Calu3 (cell line): ENCODE measurements at regions not wholly inside any gene's neighbourhood (a gene's known extent, or its start where the extent isn't known, plus 50 kb on each side); places are given as distances from the start of the nearest gene placed in this dataset.

Source experiments
- BruUV-seq: library from RNA; stranded (reverse); fragments of 400-500 nt; replicated peaks from 2 replicates; lab custom pipeline; 2021; lab: Mats Ljungman, UMichigan
- CTCF ChIA-PET: fragments of 300-600 bp; sonication (Branson Sonifier 250); formaldehyde crosslinking; loops from one replicate; lab custom pipeline; 2022; ENCODE audit warnings: antibody characterized with exemption; lab: Charles Lee
- DNase-seq: peaks from one replicate; pipeline ENCODE4 v3.0.0; 2022
- H3K27ac Mint-ChIP-seq: one replicate; pipeline ENCODE4 v1.8.0; 2022; ENCODE audit warnings: mixed read lengths; ENCODE audit not compliant: unreplicated experiment
- H3K27me3 Mint-ChIP-seq: one replicate; pipeline ENCODE4 v1.8.0; 2022; ENCODE audit warnings: mixed read lengths; ENCODE audit not compliant: unreplicated experiment
- H3K36me3 Mint-ChIP-seq: one replicate; pipeline ENCODE4 v1.8.0; 2022; ENCODE audit warnings: mild to moderate bottlenecking, moderate library complexity, mixed read lengths; ENCODE audit not compliant: insufficient read depth, unreplicated experiment
- H3K4me1 Mint-ChIP-seq: one replicate; pipeline ENCODE4 v1.8.0; 2022; ENCODE audit warnings: mild to moderate bottlenecking, low read depth, mixed read lengths; ENCODE audit not compliant: unreplicated experiment
- H3K4me3 Mint-ChIP-seq: one replicate; pipeline ENCODE4 v1.8.0; 2022; ENCODE audit warnings: mild to moderate bottlenecking, low read depth, moderate library complexity, mixed read lengths; ENCODE audit not compliant: unreplicated experiment
- H3K9me3 Mint-ChIP-seq: one replicate; pipeline ENCODE4 v1.8.0; 2022; ENCODE audit warnings: low read depth, mixed read lengths; ENCODE audit not compliant: unreplicated experiment
- CTCF ChIP-seq: fragments of 200-600 bp; IDR thresholded peaks from one replicate; pipeline ENCODE4 v1.8.0; 2022; ENCODE audit warnings: antibody characterized with exemption; ENCODE audit not compliant: unreplicated experiment
- intact Hi-C: fragments of 100-400 bp; cut with micrococcal nuclease; formaldehyde crosslinking; loops from one replicate; pipeline ENCODE4 v1.10.0; 2022; ENCODE audit not compliant: unreplicated experiment

DNA sequence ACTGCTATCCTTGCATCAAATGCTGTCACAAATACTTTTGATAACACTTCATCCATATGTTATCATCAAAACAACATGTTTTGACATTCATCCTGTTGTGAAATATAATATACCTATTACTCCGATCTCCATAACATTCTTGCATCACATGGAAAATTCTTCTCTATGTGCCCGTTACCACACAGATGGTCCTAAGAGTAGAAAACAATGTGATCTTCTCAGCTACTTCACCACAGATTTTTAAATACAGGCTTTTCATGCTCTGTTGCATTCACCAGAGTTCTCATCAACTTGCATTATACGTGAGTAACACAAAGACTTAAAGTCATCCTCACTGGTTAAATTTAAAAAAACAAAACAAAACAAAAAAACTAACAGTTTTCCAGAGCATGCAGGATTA is 1603.3 kb upstream of the ZEB2 start:
- CTCF ChIA-PET, result no interaction called here
- Mint-ChIP-seq H3K27me3 (no peaks in the 10 kb centered on the region), H3K4me1 (no peaks in the 10 kb centered on the region), H3K9me3 (no peaks in the 10 kb centered on the region), H3K27ac (no peak overlapping the region), H3K36me3 (no peaks in the 10 kb centered on the region), H3K4me3 (no peak overlapping the region)
- no peak for DNase-seq
- TF ChIP-seq CTCF, result no peak
- no TSS peak for BruUV-seq
- intact Hi-C loops, result no loop called here

- Mint-ChIP-seq H3K4me3 (no peak overlapping the region), H3K27me3 (no peaks in the 10 kb centered on the region), H3K27ac (no peak overlapping the region), H3K36me3 (no peaks in the 10 kb centered on the region), H3K4me1 (no peaks in the 10 kb centered on the region), H3K9me3 (no peaks in the 10 kb centered on the region)
- CTCF ChIA-PET, result no interaction called here
- BruUV-seq, result no TSS peak
- no peak for DNase-seq
- intact Hi-C loops, result no loop called here
- no peak for TF ChIP-seq CTCF
Observed at GRCh38 chr2:146119586-146119985, 1599.7 kb upstream of the ZEB2 start.

DNA sequence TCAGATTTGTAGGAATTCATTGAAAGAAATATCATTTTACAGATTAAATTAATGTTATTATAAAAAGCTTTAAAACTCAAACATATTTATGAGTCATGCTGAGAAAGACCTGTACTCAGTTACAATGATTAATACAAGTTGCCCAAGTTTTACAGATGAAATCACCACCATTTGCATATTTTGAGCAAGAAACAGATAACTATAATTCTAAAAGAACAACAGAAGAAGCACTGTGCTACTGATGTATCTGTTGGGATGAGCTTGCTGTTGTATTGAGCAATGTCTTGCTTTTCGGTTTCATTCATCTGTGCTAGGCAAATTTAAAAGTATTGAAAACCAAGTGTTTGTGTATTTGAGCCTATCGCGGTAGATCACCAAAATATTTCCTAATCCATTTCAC is 1589.1 kb upstream of the ZEB2 start:
- Mint-ChIP-seq H3K9me3 (no peaks in the 10 kb centered on the region), H3K36me3 (no peaks in the 10 kb centered on the region), H3K27me3 (no peaks in the 10 kb centered on the region), H3K4me1 (no peaks in the 10 kb centered on the region), H3K27ac (no peak overlapping the region), H3K4me3 (no peak overlapping the region)
- CTCF ChIA-PET, result no interaction called here
- TF ChIP-seq CTCF, result no peak
- intact Hi-C loops, result no loop called here
- DNase-seq, result no peak
- BruUV-seq, result no TSS peak

GRCh38 chr2:146094185-146094584 is 1574.3 kb upstream of the ZEB2 start:
- peaks cover 8% of the 10 kb centered on the region for H3K9me3 Mint-ChIP-seq
- TF ChIP-seq CTCF, result no peak
- intact Hi-C loops, result no loop called here
- CTCF ChIA-PET, result no interaction called here
- H3K4me3 Mint-ChIP-seq, result no peak overlapping the region
- H3K4me1 Mint-ChIP-seq, result no peaks in the 10 kb centered on the region
- no peak for DNase-seq
- H3K36me3 Mint-ChIP-seq, result no peaks in the 10 kb centered on the region
- no peaks in the 10 kb centered on the region for H3K27me3 Mint-ChIP-seq
- no TSS peak for BruUV-seq
- no peak overlapping the region for H3K27ac Mint-ChIP-seq
